ENCODE measurements at regions not wholly inside any gene's neighbourhood (a gene's known extent, or its start where the extent isn't known, plus 50 kb on each side); places are given as distances from the start of the nearest gene placed in this dataset.
A peak's percentile ranks its signal among the peaks of the same experiment; 100 is the strongest.

- no peak for TF ChIP-seq CTCF (IDR thresholded peaks at IDR 0.05; ENCODE audit: low read depth, low read length)
- H3K36me3 ChIP-seq = no peaks in the 10 kb centered on the region
- no peak for DNase-seq
- no peak overlapping the region for H3K4me3 ChIP-seq (ENCODE audit: low read depth, low read length)
- peaks cover 3% of the 10 kb centered on the region for H3K9me3 ChIP-seq (ENCODE audit: severe bottlenecking)
- no peaks in the 10 kb centered on the region for H3K27me3 ChIP-seq (ENCODE audit: insufficient read depth, low read depth, severe bottlenecking)
- no peak overlapping the region for H3K27ac ChIP-seq
These were observed 1176.6 kb upstream of the AUTS2 start for GRCh38 chr7:68421712-68422111.

GRCh38 chr7:68422281-68422680 is 1176.0 kb upstream of the AUTS2 start:
- DNase-seq = peak; percentile 52
- Histone ChIP-seq H3K36me3 (no peaks in the 10 kb centered on the region), H3K27ac (no peak overlapping the region), H3K9me3 (ENCODE audit: severe bottlenecking) (peaks cover 3% of the 10 kb centered on the region), H3K27me3 (ENCODE audit: insufficient read depth, low read depth, severe bottlenecking) (no peaks in the 10 kb centered on the region), H3K4me3 (ENCODE audit: low read depth, low read length) (no peak overlapping the region)
- no peak for TF ChIP-seq CTCF (IDR thresholded peaks at IDR 0.05; ENCODE audit: low read depth, low read length)

- no peaks in the 10 kb centered on the region for H3K27me3 ChIP-seq (ENCODE audit: insufficient read depth, low read depth, severe bottlenecking)
- TF ChIP-seq CTCF (IDR thresholded peaks at IDR 0.05; ENCODE audit: low read depth, low read length) = no peak
- DNase-seq = no peak
- no peaks in the 10 kb centered on the region for H3K36me3 ChIP-seq
- no peaks in the 10 kb centered on the region for H3K9me3 ChIP-seq (ENCODE audit: severe bottlenecking)
- H3K27ac ChIP-seq = no peak overlapping the region
- no peak overlapping the region for H3K4me3 ChIP-seq (ENCODE audit: low read depth, low read length)
These were observed 1174.9 kb upstream of the AUTS2 start for GRCh38 chr7:68423356-68423755.

DNA sequence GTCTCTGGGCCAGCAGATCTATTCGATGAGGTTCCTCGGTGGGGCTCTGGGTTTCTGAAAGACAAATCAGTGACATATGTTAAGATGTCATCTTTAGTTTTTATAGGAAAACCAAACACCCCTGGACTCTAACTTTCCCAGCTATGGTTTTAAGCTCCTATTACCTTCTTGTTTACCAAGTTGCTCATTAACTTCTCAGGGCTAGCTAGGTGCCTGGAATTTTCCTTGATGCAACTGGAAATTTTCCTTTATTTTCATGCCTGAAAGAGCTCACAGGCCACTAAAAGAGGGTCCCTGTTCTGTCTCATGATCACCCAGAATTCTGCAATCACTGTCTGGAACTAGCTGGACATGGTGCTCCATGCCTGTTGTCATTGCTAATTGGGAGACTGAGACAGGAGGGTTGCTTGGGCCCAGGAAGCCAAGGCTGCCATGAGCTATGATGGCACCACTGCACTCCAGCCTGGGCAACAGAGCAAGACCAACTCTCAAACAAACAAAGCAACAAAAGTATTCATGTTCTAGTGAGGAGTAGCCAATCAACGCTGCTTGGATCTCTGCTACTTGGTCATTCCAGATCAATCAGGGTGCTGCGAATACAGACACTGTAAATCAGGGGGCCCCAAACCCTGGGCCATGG is 1173.5 kb upstream of the AUTS2 start:
- H3K27me3 ChIP-seq (ENCODE audit: insufficient read depth, low read depth, severe bottlenecking) = no peaks in the 10 kb centered on the region
- no peak overlapping the region for H3K4me3 ChIP-seq (ENCODE audit: low read depth, low read length)
- no peak for DNase-seq
- no peak overlapping the region for H3K27ac ChIP-seq
- H3K36me3 ChIP-seq = no peaks in the 10 kb centered on the region
- no peak for TF ChIP-seq CTCF (IDR thresholded peaks at IDR 0.05; ENCODE audit: low read depth, low read length)
- no peaks in the 10 kb centered on the region for H3K9me3 ChIP-seq (ENCODE audit: severe bottlenecking)

DNA sequence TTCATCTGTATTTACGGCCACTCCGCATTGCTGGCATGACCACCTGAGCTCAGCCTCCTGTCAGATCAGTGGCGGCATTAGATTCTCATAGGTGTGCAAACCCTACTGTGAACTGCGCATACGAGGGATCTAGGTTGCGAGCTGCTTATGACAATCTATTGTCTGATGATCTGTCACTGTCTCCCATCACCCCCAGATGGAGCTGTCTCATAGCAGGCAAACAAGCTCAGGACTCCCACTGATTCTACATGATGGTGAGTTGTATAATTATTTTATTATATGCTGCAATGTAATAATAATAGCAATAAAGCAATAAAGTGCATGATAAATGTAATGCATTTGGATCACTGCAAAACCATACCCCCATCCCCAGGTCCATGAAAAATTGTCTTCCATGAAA is 1172.9 kb upstream of the AUTS2 start:
- peak; percentile 55 for TF ChIP-seq CTCF (IDR thresholded peaks at IDR 0.05; ENCODE audit: low read depth, low read length)
- peak; percentile 55 for DNase-seq
- H3K9me3 ChIP-seq (ENCODE audit: severe bottlenecking) = no peaks in the 10 kb centered on the region

More for the DNA sequence above, 1172.9 kb upstream of the AUTS2 start:
- H3K36me3 ChIP-seq = no peaks in the 10 kb centered on the region
- H3K27ac ChIP-seq = no peak overlapping the region
- no peaks in the 10 kb centered on the region for H3K27me3 ChIP-seq (ENCODE audit: insufficient read depth, low read depth, severe bottlenecking)
- no peak overlapping the region for H3K4me3 ChIP-seq (ENCODE audit: low read depth, low read length)
